ENCODE measurements at regions not wholly inside any gene's neighbourhood (a gene's known extent, or its start where the extent isn't known, plus 50 kb on each side); places are given as distances from the start of the nearest gene placed in this dataset.

DNA sequence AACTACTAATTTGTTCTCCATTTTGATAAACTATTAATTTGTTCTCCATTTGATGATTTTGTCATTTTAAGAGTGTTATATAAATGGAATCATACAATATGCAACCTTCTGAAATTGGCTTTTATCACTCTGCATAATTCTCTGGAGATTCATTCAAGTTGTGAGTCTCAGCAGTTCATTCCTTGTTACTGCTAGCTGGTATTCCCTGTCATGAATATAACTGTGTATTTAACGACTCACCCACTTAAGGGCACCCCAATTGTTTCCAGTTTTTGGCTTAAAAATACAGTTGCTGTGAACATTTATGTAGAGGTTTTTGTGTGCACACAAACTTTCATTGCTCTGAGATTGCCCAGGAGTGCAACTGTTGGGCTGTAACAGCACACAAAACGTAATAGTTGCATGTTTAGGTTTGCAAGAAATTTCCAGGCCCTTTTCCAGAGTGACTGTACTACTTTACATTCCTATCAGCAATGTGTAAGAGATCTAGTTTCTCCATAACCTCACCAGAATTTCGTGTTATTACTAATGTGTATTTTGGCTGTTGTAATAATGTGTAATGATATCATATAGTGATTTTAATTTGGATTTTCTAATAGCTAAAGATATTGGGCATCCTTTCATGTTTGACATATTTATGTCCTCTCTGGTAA is 153.2 kb upstream of the ADCY1 start:
- no peaks in the 10 kb centered on the region for H3K4me1 ChIP-seq (ENCODE audit: control insufficient read depth, insufficient read depth, low read length)
- H3K56ac ChIP-seq (ENCODE audit: extremely low read depth, insufficient read depth, low read length), result no peak overlapping the region
- H2AK9ac ChIP-seq (replicated peaks; ENCODE audit: low read depth, low read length, poor library complexity), result no peak overlapping the region
- no CpG with 5 or more reads among the region's 3 CpGs for WGBS, 2 experiments (ENCODE audit: extremely low coverage in 2 of 2, insufficient read length in 1 of 2)
- peaks cover 2% of the 10 kb centered on the region; the same call in 1 of the 2 replicates for H3K27me3 ChIP-seq (ENCODE audit: control insufficient read depth, insufficient read depth, low read length)
- ChIA-PET CTCF (no interaction called here), POLR2A (ENCODE audit: unreplicated experiment) (no interaction called here)
- no peak overlapping the region for H2AK5ac ChIP-seq (ENCODE audit: low read depth, low read length)
- ATAC-seq (ENCODE audit: low read depth) (no peak), DNase-seq (peak; percentile 5)
- no peak overlapping the region for H4K8ac ChIP-seq (ENCODE audit: low read depth in 2 of 2, low read length in 2 of 2)
- dilution Hi-C loops (cut with HindIII; ENCODE audit: low sequenced_read_pairs, unreplicated experiment) (no loop called here), in situ Hi-C loops (cut with MboI; ENCODE audit: low sequenced_read_pairs) (no loop called here), intact Hi-C loops (cut with micrococcal nuclease) (no loop called here)
- no peak overlapping the region for H3K4me2 ChIP-seq (ENCODE audit: low read depth, low read length)
- H3K4me3 ChIP-seq (ENCODE audit: insufficient read depth, low read depth, low read length), result no peak overlapping the region
- no peak overlapping the region for H2BK120ac ChIP-seq (ENCODE audit: low read depth, low read length)
- no peak overlapping the region for H3K4ac ChIP-seq (ENCODE audit: low read depth, low read length)
- H3K14ac ChIP-seq (replicated peaks; ENCODE audit: low read depth, low read length), result no peak overlapping the region
- BruUV-seq (replicated peaks), result no TSS peak
- H3K9me3 ChIP-seq (ENCODE audit: control insufficient read depth, insufficient read depth, low read length), result no peaks in the 10 kb centered on the region
- no peak overlapping the region for H2BK5ac ChIP-seq (ENCODE audit: low read depth, low read length, poor library complexity, severe bottlenecking)
- no peak overlapping the region for H4K91ac ChIP-seq (ENCODE audit: insufficient read depth, low read depth, low read length)
- H3K36me3 ChIP-seq (ENCODE audit: control insufficient read depth, insufficient read depth, low read length), result no peaks in the 10 kb centered on the region
- no peak overlapping the region for H2AFZ ChIP-seq (replicated peaks; ENCODE audit: low read length, poor library complexity)
- H3K9me1 ChIP-seq (ENCODE audit: insufficient read depth, low read length), result no peaks in the 10 kb centered on the region
- H2BK15ac ChIP-seq (ENCODE audit: low read depth, low read length), result no peak overlapping the region
- H3K18ac ChIP-seq (ENCODE audit: low read depth, low read length), result no peak overlapping the region
- H3K23ac ChIP-seq (ENCODE audit: low read depth, low read length), result no peak overlapping the region
- TF ChIP-seq RAD21 (IDR thresholded peaks at IDR 0.05; ENCODE audit: low read length) (no peak), CEBPB (IDR thresholded peaks at IDR 0.05; ENCODE audit: low read depth, low read length) (no peak), NFE2L2 (IDR thresholded peaks at IDR 0.05; ENCODE audit: low read depth, low read length) (no peak), MAZ (IDR thresholded peaks at IDR 0.05; ENCODE audit: borderline replicate concordance, low read depth, low read length) (no peak), RFX5 (IDR thresholded peaks at IDR 0.05; ENCODE audit: low read depth, low read length) (no peak), POLR2A (IDR thresholded peaks at IDR 0.05; ENCODE audit: low read depth, low read length) (no peak), MAFK (IDR thresholded peaks at IDR 0.05; ENCODE audit: low read depth, low read length) (no peak), SMC3 (IDR thresholded peaks at IDR 0.05; ENCODE audit: low read depth, low read length) (no peak), RCOR1 (IDR thresholded peaks at IDR 0.05; ENCODE audit: insufficient replicate concordance, low read length) (no peak), BHLHE40 (IDR thresholded peaks at IDR 0.05; ENCODE audit: low read depth, low read length) (no peak), FOS (IDR thresholded peaks at IDR 0.05; ENCODE audit: low read depth, low read length) (no peak), MXI1 (IDR thresholded peaks at IDR 0.05; ENCODE audit: borderline replicate concordance, low read depth, low read length) (no peak), CHD1 (IDR thresholded peaks at IDR 0.05; ENCODE audit: low read depth, low read length) (no peak)
- TF ChIP-seq, protein P1, sequence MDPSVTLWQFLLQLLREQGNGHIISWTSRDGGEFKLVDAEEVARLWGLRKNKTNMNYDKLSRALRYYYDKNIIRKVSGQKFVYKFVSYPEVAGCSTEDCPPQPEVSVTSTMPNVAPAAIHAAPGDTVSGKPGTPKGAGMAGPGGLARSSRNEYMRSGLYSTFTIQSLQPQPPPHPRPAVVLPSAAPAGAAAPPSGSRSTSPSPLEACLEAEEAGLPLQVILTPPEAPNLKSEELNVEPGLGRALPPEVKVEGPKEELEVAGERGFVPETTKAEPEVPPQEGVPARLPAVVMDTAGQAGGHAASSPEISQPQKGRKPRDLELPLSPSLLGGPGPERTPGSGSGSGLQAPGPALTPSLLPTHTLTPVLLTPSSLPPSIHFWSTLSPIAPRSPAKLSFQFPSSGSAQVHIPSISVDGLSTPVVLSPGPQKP (IDR thresholded peaks at IDR 0.05; ENCODE audit: borderline replicate concordance, low read depth, low read length), result no peak
- TF ChIP-seq, protein P2, sequence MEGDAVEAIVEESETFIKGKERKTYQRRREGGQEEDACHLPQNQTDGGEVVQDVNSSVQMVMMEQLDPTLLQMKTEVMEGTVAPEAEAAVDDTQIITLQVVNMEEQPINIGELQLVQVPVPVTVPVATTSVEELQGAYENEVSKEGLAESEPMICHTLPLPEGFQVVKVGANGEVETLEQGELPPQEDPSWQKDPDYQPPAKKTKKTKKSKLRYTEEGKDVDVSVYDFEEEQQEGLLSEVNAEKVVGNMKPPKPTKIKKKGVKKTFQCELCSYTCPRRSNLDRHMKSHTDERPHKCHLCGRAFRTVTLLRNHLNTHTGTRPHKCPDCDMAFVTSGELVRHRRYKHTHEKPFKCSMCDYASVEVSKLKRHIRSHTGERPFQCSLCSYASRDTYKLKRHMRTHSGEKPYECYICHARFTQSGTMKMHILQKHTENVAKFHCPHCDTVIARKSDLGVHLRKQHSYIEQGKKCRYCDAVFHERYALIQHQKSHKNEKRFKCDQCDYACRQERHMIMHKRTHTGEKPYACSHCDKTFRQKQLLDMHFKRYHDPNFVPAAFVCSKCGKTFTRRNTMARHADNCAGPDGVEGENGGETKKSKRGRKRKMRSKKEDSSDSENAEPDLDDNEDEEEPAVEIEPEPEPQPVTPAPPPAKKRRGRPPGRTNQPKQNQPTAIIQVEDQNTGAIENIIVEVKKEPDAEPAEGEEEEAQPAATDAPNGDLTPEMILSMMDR (conservative IDR thresholded peaks at IDR 0.05; ENCODE audit: low read depth, low read length), result no peak
- TF ChIP-seq, protein P3, sequence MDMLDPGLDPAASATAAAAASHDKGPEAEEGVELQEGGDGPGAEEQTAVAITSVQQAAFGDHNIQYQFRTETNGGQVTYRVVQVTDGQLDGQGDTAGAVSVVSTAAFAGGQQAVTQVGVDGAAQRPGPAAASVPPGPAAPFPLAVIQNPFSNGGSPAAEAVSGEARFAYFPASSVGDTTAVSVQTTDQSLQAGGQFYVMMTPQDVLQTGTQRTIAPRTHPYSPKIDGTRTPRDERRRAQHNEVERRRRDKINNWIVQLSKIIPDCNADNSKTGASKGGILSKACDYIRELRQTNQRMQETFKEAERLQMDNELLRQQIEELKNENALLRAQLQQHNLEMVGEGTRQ (IDR thresholded peaks at IDR 0.05; ENCODE audit: low read depth, low read length), result no peak
- H2BK20ac ChIP-seq (ENCODE audit: low read depth, low read length), result no peak overlapping the region
- no peak overlapping the region for H3K9ac ChIP-seq (ENCODE audit: low read depth, low read length)
- no peaks in the 10 kb centered on the region for H4K20me1 ChIP-seq (ENCODE audit: insufficient read depth, low read length)
- no peak overlapping the region for H3K27ac ChIP-seq (ENCODE audit: insufficient read depth, low read length)
- H4K5ac ChIP-seq (ENCODE audit: low read depth, low read length), result no peak overlapping the region
- H3K79me1 ChIP-seq (ENCODE audit: low read depth in 1 of 2, low read length in 2 of 2), result no peaks in the 10 kb centered on the region
